ENCODE measurements at regions not wholly inside any gene's neighbourhood (a gene's known extent, or its start where the extent isn't known, plus 50 kb on each side); places are given as distances from the start of the nearest gene placed in this dataset.

- no peak overlapping the region for H3K9ac ChIP-seq (ENCODE audit: low read length)
These were observed 413.8 kb upstream of the CCNH start for GRCh38 chr5:87826507-87826906.

GRCh38 chr5:87825583-87825982, 412.9 kb upstream of the CCNH start:
- Histone ChIP-seq H3K4me3 (ENCODE audit: low read length) (no peak overlapping the region), H3K9me3 (ENCODE audit: control insufficient read depth, low read length) (no peaks in the 10 kb centered on the region), H3K9ac (ENCODE audit: low read length) (no peak overlapping the region), H3K27me3 (replicated peaks; ENCODE audit: control insufficient read depth, insufficient read depth, low read length) (no peaks in the 10 kb centered on the region), H3K36me3 (ENCODE audit: control insufficient read depth, insufficient read depth, low read length, severe bottlenecking) (no peaks in the 10 kb centered on the region), H3K4me1 (ENCODE audit: control insufficient read depth, insufficient read depth, low read length) (peaks cover 3% of the 10 kb centered on the region)
- DNase-seq (ENCODE audit: low read depth), result no peak

More at GRCh38 chr5:87826507-87826906, 413.8 kb upstream of the CCNH start:
- Histone ChIP-seq H3K9me3 (ENCODE audit: control insufficient read depth, low read length) (no peaks in the 10 kb centered on the region), H3K4me3 (ENCODE audit: low read length) (no peak overlapping the region), H3K27me3 (replicated peaks; ENCODE audit: control insufficient read depth, insufficient read depth, low read length) (no peaks in the 10 kb centered on the region), H3K36me3 (ENCODE audit: control insufficient read depth, insufficient read depth, low read length, severe bottlenecking) (no peaks in the 10 kb centered on the region), H3K4me1 (ENCODE audit: control insufficient read depth, insufficient read depth, low read length) (peaks cover 3% of the 10 kb centered on the region)
- DNase-seq (ENCODE audit: low read depth), result no peak

- Histone ChIP-seq H3K9me3 (ENCODE audit: control insufficient read depth, low read length) (peaks cover 13% of the 10 kb centered on the region), H3K4me3 (ENCODE audit: low read length) (no peak overlapping the region), H3K36me3 (ENCODE audit: control insufficient read depth, insufficient read depth, low read length, severe bottlenecking) (no peaks in the 10 kb centered on the region), H3K9ac (ENCODE audit: low read length) (no peak overlapping the region), H3K4me1 (ENCODE audit: control insufficient read depth, insufficient read depth, low read length) (no peaks in the 10 kb centered on the region), H3K27me3 (replicated peaks; ENCODE audit: control insufficient read depth, insufficient read depth, low read length) (no peaks in the 10 kb centered on the region)
- DNase-seq (ENCODE audit: low read depth), result no peak
These were observed 395.1 kb upstream of the CCNH start for GRCh38 chr5:87807783-87808182.

- H3K4me1 ChIP-seq (ENCODE audit: control insufficient read depth, insufficient read depth, low read length), result no peaks in the 10 kb centered on the region
- no peak overlapping the region for H3K4me3 ChIP-seq (ENCODE audit: low read length)
- DNase-seq (ENCODE audit: low read depth), result no peak
- H3K9me3 ChIP-seq (ENCODE audit: control insufficient read depth, low read length), result peaks cover 13% of the 10 kb centered on the region
- no peaks in the 10 kb centered on the region for H3K36me3 ChIP-seq (ENCODE audit: control insufficient read depth, insufficient read depth, low read length, severe bottlenecking)
- no peaks in the 10 kb centered on the region for H3K27me3 ChIP-seq (replicated peaks; ENCODE audit: control insufficient read depth, insufficient read depth, low read length)
- H3K9ac ChIP-seq (ENCODE audit: low read length), result no peak overlapping the region
These were observed 390.6 kb upstream of the CCNH start for GRCh38 chr5:87803352-87803751.

GRCh38 chr5:87791869-87792268, 379.1 kb upstream of the CCNH start:
- no peaks in the 10 kb centered on the region for H3K9me3 ChIP-seq (ENCODE audit: control insufficient read depth, low read length)
- H3K4me3 ChIP-seq (ENCODE audit: low read length), result no peak overlapping the region
- no peaks in the 10 kb centered on the region for H3K4me1 ChIP-seq (ENCODE audit: control insufficient read depth, insufficient read depth, low read length)
- no peaks in the 10 kb centered on the region for H3K27me3 ChIP-seq (replicated peaks; ENCODE audit: control insufficient read depth, insufficient read depth, low read length)
- H3K9ac ChIP-seq (ENCODE audit: low read length), result no peak overlapping the region
- no peak for DNase-seq (ENCODE audit: low read depth)
- no peaks in the 10 kb centered on the region for H3K36me3 ChIP-seq (ENCODE audit: control insufficient read depth, insufficient read depth, low read length, severe bottlenecking)

- Histone ChIP-seq H3K4me1 (ENCODE audit: control insufficient read depth, insufficient read depth, low read length) (no peaks in the 10 kb centered on the region), H3K9ac (ENCODE audit: low read length) (no peak overlapping the region), H3K9me3 (ENCODE audit: control insufficient read depth, low read length) (no peaks in the 10 kb centered on the region), H3K27me3 (replicated peaks; ENCODE audit: control insufficient read depth, insufficient read depth, low read length) (no peaks in the 10 kb centered on the region), H3K36me3 (ENCODE audit: control insufficient read depth, insufficient read depth, low read length, severe bottlenecking) (no peaks in the 10 kb centered on the region), H3K4me3 (ENCODE audit: low read length) (no peak overlapping the region)
- DNase-seq (ENCODE audit: low read depth), result no peak
These were observed 375.7 kb upstream of the CCNH start for GRCh38 chr5:87788416-87788815.

- no peak overlapping the region for H3K4me3 ChIP-seq (ENCODE audit: low read length)
- no peaks in the 10 kb centered on the region for H3K4me1 ChIP-seq (ENCODE audit: control insufficient read depth, insufficient read depth, low read length)
- H3K9me3 ChIP-seq (ENCODE audit: control insufficient read depth, low read length), result no peaks in the 10 kb centered on the region
- H3K27me3 ChIP-seq (replicated peaks; ENCODE audit: control insufficient read depth, insufficient read depth, low read length), result no peaks in the 10 kb centered on the region
- no peaks in the 10 kb centered on the region for H3K36me3 ChIP-seq (ENCODE audit: control insufficient read depth, insufficient read depth, low read length, severe bottlenecking)
- no peak overlapping the region for H3K9ac ChIP-seq (ENCODE audit: low read length)
- no peak for DNase-seq (ENCODE audit: low read depth)
These were observed 375.0 kb upstream of the CCNH start for GRCh38 chr5:87787625-87788256.

GRCh38 chr5:87787086-87787485, 374.4 kb upstream of the CCNH start:
- no peaks in the 10 kb centered on the region for H3K4me1 ChIP-seq (ENCODE audit: control insufficient read depth, insufficient read depth, low read length)
- no peak for DNase-seq (ENCODE audit: low read depth)
- no peak overlapping the region for H3K4me3 ChIP-seq (ENCODE audit: low read length)
- no peak overlapping the region for H3K9ac ChIP-seq (ENCODE audit: low read length)
- no peaks in the 10 kb centered on the region for H3K36me3 ChIP-seq (ENCODE audit: control insufficient read depth, insufficient read depth, low read length, severe bottlenecking)
- no peaks in the 10 kb centered on the region for H3K9me3 ChIP-seq (ENCODE audit: control insufficient read depth, low read length)
- no peaks in the 10 kb centered on the region for H3K27me3 ChIP-seq (replicated peaks; ENCODE audit: control insufficient read depth, insufficient read depth, low read length)

- no peak overlapping the region for H3K9ac ChIP-seq (ENCODE audit: low read length)
- DNase-seq (ENCODE audit: low read depth), result no peak
- no peaks in the 10 kb centered on the region for H3K9me3 ChIP-seq (ENCODE audit: control insufficient read depth, low read length)
- no peaks in the 10 kb centered on the region for H3K36me3 ChIP-seq (ENCODE audit: control insufficient read depth, insufficient read depth, low read length, severe bottlenecking)
- no peaks in the 10 kb centered on the region for H3K4me1 ChIP-seq (ENCODE audit: control insufficient read depth, insufficient read depth, low read length)
- H3K27me3 ChIP-seq (replicated peaks; ENCODE audit: control insufficient read depth, insufficient read depth, low read length), result no peaks in the 10 kb centered on the region
- H3K4me3 ChIP-seq (ENCODE audit: low read length), result no peak overlapping the region
These were observed 373.7 kb upstream of the CCNH start for GRCh38 chr5:87786471-87786870.

GRCh38 chr5:87785554-87786335, 373.0 kb upstream of the CCNH start:
- no peak for DNase-seq (ENCODE audit: low read depth)
- H3K4me1 ChIP-seq (ENCODE audit: control insufficient read depth, insufficient read depth, low read length), result no peaks in the 10 kb centered on the region
- H3K36me3 ChIP-seq (ENCODE audit: control insufficient read depth, insufficient read depth, low read length, severe bottlenecking), result no peaks in the 10 kb centered on the region
- H3K9ac ChIP-seq (ENCODE audit: low read length), result no peak overlapping the region
- H3K9me3 ChIP-seq (ENCODE audit: control insufficient read depth, low read length), result no peaks in the 10 kb centered on the region
- H3K27me3 ChIP-seq (replicated peaks; ENCODE audit: control insufficient read depth, insufficient read depth, low read length), result no peaks in the 10 kb centered on the region
- no peak overlapping the region for H3K4me3 ChIP-seq (ENCODE audit: low read length)

- DNase-seq (ENCODE audit: low read depth), result no peak
- no peak overlapping the region for H3K9ac ChIP-seq (ENCODE audit: low read length)
- no peak overlapping the region for H3K4me3 ChIP-seq (ENCODE audit: low read length)
- no peaks in the 10 kb centered on the region for H3K27me3 ChIP-seq (replicated peaks; ENCODE audit: control insufficient read depth, insufficient read depth, low read length)
- H3K36me3 ChIP-seq (ENCODE audit: control insufficient read depth, insufficient read depth, low read length, severe bottlenecking), result no peaks in the 10 kb centered on the region
- H3K4me1 ChIP-seq (ENCODE audit: control insufficient read depth, insufficient read depth, low read length), result no peaks in the 10 kb centered on the region
- H3K9me3 ChIP-seq (ENCODE audit: control insufficient read depth, low read length), result no peaks in the 10 kb centered on the region
These were observed 372.3 kb upstream of the CCNH start for GRCh38 chr5:87784879-87785495.
